Hematopoietic multipotent progenitor cell (in vitro differentiated cells): ENCODE measurements at regions not wholly inside any gene's neighbourhood (a gene's known extent, or its start where the extent isn't known, plus 50 kb on each side); places are given as distances from the start of the nearest gene placed in this dataset.

Experiments
- DNase-seq, 3 donors: peaks; one replicate each; pipeline ENCODE4 v3.0.0-alpha.2; 2011 to 2015; ENCODE audit warnings: low read depth in 2 of 3, low spot score in 2 of 3

DNA sequence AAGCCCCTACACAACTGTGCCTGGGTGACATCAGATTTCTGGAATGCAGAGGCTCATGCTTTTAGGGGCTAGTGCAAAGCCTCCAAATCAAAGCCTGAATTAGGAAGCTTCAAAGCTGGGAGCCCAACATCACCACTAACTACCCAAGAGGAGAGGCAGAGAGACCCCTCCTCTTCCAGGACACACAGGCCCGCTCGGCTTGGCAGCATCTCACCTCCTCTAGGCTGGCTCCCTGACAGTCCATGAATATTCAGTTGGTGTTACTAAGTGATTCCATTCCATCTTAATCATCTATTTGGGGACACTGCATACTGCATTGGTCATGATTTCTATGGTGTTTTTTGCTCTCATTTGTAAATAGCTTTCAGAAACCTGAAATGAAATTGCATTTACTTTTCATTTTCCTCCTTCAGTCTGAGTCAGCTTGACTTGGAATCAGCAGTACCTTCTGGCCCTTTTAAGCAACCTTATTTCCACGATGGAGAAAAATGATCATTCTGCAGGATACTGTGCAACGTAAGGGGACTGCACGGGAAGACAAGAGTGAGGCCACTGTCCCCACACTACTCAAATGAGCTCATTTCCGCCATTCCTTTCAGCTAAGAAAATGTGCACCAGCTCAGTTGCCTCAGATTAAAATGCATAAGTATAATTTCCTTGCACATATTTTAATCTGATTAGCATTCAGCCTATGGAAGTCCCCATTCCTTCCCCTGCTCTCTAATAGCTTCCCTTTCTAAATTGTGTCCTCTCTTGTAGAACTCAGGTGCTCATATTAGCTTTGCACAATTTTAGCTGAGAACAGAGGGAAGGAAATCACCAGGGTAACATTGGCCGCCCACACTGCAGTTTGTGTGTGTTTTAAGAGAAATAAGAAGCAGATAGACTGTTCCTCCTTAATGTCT lies 219.9 kb downstream of the RFC3 start:
- DNase-seq = no peak

- DNase-seq = no peak
These were observed 220.7 kb downstream of the RFC3 start for GRCh38 chr13:34038541-34039068.

DNA sequence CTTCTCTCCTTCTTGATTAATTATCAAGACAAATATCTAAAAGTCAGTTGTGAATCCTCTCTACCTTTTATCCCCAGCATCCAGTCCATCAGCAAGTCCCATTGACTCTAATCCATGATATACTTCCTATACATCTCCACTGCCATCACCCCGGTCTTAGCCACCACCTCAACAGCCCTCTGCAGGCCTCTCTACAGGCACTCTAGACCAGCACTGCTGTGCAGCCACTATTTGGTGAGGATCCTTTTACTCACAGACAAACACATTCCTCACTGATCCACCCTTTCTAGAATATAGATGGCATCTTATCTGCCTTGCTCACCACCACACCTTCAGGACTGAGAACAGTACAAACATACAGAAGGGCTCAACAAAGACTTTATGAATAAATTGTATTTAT lies 221.7 kb downstream of the RFC3 start:
- no peak for DNase-seq

DNA sequence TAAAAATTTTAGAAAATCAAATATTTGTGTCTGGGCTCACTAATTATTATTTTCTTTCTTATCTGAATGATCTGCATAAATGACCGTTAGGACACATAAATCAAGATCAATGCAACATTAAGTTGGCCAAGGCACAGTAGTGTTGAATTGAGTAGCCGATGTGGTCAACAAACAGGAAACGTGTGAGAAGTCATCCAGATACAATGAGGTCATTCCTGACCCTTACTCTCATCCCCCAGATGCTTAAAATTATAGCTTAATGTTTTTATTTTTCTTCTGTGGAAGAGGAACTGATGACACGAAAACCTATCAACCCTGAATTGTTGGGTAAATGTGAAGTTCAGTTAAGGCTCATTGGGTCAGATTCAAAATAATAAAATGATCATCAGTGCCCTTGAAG lies 222.9 kb downstream of the RFC3 start:
- DNase-seq = no peak

- DNase-seq = no peak
These were observed 226.1 kb downstream of the RFC3 start for GRCh38 chr13:34044041-34044440.

DNA sequence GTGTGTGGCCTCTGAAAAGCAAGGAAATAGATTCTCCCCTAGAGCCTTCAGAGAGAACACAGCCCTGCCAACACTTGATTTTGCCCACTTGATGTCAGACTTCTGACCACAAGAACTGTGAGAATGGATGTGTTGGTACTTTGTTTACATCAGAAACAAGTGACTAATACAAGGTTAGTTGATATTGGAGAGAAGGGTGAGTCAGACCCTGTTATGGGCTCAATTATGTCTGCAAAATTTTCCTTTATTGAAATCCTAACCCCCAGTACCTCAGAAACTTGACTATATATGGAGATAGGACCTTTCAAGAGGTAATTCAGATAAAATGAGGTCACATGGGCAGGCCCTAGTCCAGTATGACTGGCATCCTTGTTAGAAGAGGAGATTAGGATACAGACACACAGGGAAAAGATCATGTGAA lies 226.7 kb downstream of the RFC3 start:
- DNase-seq = no peak

- DNase-seq = no peak
These were observed 228.5 kb downstream of the RFC3 start for GRCh38 chr13:34046457-34046856.

GRCh38 chr13:34048652-34049051 lies 230.7 kb downstream of the RFC3 start:
- no peak for DNase-seq

DNA sequence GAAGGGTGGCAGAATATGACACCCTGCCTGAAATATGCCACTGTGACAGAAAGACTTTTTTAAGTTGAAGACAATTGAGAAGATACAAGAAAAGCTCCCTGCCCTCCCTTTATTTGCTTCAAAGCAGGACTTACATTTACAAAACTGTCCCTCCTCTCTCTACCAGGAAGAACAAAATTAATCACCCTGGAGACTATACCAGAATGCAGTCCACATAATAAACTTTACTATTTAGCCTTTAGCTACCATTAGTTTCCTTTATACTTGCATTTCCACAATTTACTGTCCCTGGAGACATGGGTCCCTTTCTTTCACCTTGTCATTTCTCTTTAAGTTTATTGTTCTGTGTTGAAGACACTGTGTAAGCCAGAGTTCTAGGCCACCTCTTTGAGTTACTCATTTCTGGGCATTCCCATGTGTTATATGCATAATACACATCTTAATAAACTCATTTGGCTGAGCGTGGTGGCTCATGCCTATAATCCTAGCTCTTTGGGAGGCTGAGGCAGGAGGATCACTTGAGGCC lies 238.8 kb downstream of the RFC3 start:
- DNase-seq = no peak

GRCh38 chr13:34064456-34065205 lies 246.7 kb downstream of the RFC3 start:
- DNase-seq = no peak

DNA sequence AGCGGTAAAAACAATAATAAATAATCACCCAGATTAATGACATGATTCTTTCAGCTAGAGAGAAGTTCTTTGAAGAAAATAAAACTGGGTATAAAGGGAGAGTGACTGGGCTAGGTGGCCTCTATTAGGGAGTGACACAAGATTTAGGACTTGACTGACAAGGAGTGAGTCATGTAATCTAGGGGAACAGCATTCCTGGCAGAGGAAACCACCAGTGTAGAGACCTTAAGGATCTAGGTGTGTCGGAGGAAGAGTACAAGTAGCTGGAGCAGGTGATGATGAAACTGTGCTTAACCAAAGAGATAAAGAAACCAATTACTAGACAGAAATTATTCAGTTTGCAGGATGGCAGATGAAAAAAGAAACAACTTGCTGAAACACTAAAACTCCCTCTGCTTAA lies 248.0 kb downstream of the RFC3 start:
- no peak for DNase-seq

DNA sequence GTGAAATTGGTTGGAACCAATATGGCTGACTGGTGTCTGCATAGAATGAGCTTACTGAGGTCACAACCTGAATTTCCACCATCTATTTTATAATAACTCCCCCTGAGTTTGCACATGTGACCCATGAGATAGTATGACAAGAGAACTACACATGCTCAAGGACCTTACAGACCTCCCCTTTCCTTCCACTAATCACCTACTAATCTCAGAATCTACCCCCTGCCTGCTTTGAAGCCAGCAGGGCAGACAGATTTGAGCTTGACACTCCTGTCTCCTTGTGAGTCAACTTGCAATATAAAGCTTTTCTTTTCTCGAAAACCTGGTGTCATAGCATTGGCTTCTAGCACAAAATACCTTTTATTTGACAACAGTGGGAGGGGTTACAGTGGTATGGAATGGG lies 248.4 kb downstream of the RFC3 start:
- DNase-seq = no peak

- DNase-seq = no peak
These were observed 252.1 kb downstream of the RFC3 start for GRCh38 chr13:34070006-34070405.

DNA sequence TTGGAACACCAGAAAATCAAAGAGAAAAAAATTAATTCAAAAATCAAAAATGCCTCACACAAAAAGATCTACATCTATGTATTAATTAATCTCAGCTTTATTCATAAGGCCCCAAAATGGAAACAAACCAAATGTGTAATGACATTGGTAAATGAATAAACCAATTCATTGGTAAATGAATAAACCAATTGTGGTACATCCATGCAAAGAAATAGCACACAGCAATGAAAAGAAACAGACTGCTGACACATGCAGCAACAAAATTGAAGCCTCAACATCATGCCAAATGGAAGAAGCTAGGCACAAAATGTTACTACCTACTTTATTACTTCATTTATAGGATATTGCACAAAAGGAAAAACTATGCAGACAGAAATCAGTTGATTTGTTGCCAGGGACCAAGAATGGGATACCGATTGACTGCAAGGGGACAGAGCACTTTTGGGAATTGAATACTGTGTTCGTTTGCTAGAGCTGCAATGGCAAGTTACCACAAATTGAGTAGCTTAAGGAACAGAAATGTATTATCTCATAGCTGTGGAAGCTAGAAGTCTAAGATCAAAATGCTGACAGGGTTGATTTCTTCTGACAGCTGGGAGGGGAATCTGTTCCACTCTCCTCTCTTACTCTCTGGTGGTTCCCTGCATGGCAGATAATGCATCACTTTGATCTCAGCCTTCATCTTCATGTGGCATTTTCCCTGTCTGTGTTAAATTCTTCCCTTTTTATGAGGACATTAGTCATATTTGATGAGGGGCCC lies 252.8 kb downstream of the RFC3 start:
- no peak for DNase-seq

GRCh38 chr13:34076319-34076718 lies 258.4 kb downstream of the RFC3 start:
- no peak for DNase-seq

DNA sequence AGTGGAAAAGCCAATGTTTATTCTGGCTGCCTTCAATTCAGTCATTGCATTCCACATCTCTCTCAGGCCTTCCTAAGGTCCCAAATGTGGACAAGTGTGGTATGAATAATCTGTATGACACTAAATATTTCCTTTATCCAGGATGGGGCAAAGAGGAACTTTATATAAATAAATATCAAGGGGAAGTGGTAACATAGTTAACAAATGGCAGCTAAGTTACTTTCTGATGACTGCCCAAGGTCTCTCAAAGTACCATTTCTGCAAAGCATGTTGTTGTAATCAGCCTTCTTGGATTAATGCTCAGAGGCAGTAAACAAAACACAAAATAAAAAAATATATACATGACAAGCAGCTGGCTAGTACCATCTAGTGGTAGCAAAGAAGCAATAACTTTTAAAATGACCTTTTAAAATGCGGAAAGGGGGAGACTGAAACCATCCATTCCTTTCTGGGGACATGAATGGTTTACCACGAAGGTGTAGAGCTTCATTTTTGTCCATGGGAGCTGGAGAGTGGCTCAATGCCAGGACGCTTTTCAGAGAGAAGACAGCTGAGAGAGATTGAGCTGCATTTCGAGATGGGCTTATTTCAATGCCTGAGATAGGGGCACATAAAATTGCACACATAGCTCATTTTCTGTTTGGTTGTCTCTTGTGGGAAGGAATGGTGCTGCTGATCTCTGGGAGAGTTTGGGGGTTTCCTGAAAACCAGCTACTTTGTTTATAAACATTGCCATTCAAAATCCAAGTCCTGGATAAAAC lies 259.2 kb downstream of the RFC3 start:
- no peak for DNase-seq

DNA sequence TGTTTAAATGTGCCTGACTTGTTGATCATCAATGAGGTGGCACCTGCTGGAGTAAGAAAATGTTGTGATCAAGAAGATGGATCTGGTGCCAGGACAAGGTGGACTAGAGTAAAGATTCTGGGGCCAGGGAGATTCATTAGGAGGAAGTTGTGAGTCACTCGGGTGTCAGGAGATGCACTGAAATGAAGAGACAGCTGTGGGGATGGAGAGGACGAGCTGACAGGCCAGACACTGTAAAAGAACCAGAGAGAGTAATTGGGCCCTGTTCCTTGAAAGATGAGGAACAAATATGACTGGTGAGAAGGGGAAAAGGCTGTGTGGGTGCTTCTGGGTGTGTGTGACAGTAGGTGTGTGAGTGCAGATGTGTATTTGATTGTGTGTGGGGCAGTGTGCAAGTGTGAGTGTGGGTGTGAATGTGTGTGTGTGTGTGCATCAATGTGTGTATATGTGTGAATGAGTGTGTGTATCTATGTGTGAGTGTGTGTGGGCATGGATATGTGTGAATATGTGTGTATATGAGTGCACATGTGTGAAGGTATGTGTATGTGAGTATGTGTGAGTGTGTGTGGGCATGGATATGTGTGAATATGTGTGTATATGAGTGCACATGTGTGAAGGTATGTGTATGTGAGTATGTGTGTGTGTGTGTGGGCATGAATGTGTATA lies 260.5 kb downstream of the RFC3 start:
- no peak for DNase-seq

GRCh38 chr13:34085204-34085603 lies 267.3 kb downstream of the RFC3 start:
- DNase-seq = no peak

DNA sequence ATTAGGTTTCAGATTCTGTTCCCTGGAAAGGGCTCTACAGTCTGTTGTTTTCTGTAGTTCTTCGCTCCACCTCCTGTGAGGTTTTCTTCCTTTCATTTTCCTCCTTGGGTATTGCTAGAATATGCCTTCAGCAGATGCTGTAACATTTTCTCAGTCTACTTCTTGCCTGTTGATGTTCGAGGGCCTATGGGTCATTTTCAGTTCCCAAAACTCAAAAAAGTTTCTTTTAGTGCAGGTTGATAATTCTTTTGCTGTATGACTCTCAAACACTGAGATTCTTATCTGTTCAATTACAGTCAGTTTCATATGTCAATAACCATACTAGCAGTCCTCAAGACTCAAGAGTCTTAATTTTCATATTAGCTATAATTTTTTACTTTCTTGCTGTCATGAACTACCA lies 268.3 kb downstream of the RFC3 start:
- no peak for DNase-seq

GRCh38 chr13:34087791-34088190 lies 269.8 kb downstream of the RFC3 start:
- DNase-seq = no peak
